ENCODE measurements at regions not wholly inside any gene's neighbourhood (a gene's known extent, or its start where the extent isn't known, plus 50 kb on each side); places are given as distances from the start of the nearest gene placed in this dataset.

DNA sequence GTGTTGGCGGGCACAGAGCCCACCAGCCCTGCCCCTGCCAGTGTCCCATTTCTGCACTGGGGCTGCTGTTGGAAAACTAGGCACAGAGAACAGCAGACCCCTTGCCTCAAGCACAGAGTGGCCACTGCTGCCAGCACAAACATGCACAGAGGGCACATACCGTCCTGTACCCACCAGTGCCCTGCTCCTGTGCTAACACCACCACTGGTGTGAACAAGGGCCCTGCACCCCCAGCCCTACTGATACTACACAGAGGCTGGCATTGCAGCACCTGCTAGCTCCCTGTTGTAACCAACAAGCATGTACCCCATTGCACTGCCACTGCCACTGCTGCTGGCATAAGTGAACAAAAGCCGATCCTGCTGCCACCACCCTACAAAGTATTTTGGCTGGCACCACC lies 348.0 kb upstream of the MPDZ start:
- no peak overlapping the region for H3K4me3 ChIP-seq (ENCODE audit: low read length)
- H4K20me1 ChIP-seq (ENCODE audit: control insufficient read depth, insufficient read depth, low read depth, low read length) = no peaks in the 10 kb centered on the region
- no peaks in the 10 kb centered on the region for H3K9me2 ChIP-seq (replicated peaks; ENCODE audit: control insufficient read depth, low read length)
- TF ChIP-seq EZH2phosphoT487 (IDR thresholded peaks at IDR 0.05; ENCODE audit: borderline replicate concordance, low read length) = no peak
- TF ChIP-seq, protein P1, sequence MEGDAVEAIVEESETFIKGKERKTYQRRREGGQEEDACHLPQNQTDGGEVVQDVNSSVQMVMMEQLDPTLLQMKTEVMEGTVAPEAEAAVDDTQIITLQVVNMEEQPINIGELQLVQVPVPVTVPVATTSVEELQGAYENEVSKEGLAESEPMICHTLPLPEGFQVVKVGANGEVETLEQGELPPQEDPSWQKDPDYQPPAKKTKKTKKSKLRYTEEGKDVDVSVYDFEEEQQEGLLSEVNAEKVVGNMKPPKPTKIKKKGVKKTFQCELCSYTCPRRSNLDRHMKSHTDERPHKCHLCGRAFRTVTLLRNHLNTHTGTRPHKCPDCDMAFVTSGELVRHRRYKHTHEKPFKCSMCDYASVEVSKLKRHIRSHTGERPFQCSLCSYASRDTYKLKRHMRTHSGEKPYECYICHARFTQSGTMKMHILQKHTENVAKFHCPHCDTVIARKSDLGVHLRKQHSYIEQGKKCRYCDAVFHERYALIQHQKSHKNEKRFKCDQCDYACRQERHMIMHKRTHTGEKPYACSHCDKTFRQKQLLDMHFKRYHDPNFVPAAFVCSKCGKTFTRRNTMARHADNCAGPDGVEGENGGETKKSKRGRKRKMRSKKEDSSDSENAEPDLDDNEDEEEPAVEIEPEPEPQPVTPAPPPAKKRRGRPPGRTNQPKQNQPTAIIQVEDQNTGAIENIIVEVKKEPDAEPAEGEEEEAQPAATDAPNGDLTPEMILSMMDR (IDR thresholded peaks at IDR 0.05; ENCODE audit: low read depth, low read length, poor library complexity, severe bottlenecking) = no peak
- H3F3A ChIP-seq (ENCODE audit: control insufficient read depth, insufficient read depth) = no peaks in the 10 kb centered on the region
- H3K4me2 ChIP-seq (ENCODE audit: low read length) = no peak overlapping the region
- H3K27me3 ChIP-seq (ENCODE audit: control insufficient read depth, low read length) = no peaks in the 10 kb centered on the region
- no peaks in the 10 kb centered on the region for H3K36me3 ChIP-seq (ENCODE audit: control insufficient read depth, low read length)
- H3K79me2 ChIP-seq (ENCODE audit: control insufficient read depth, low read length) = no peaks in the 10 kb centered on the region
- H3K9me3 ChIP-seq (ENCODE audit: control insufficient read depth, insufficient read depth, low read length) = no peaks in the 10 kb centered on the region
- no peak overlapping the region for H3K27ac ChIP-seq (ENCODE audit: low read depth, low read length)
- no peaks in the 10 kb centered on the region for H3K4me1 ChIP-seq (ENCODE audit: control insufficient read depth, low read length)

DNA sequence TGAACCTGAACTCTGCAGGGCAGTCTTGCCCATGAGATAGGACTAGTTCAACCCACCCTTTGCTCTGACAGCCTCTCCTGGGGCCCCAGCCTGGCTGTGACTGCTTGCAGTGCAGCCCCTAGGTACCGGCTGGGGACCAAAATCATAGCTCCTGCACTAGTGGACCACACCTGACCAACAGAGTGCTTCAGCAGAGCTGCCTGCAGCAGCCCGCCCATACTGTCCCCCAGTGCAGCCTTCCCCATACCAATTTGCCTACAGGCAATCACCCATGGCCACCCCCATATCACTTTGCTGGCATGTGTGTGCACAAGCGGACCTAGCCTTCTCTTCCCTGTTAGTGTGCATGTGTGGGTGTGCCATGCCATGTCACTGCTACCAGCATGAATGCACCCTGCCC lies 347.6 kb upstream of the MPDZ start:
- Histone ChIP-seq H3K4me1 (ENCODE audit: control insufficient read depth, low read length) (no peaks in the 10 kb centered on the region), H3F3A (ENCODE audit: control insufficient read depth, insufficient read depth) (no peaks in the 10 kb centered on the region), H3K9me2 (replicated peaks; ENCODE audit: control insufficient read depth, low read length) (no peaks in the 10 kb centered on the region), H3K27me3 (ENCODE audit: control insufficient read depth, low read length) (no peaks in the 10 kb centered on the region), H3K4me2 (ENCODE audit: low read length) (no peak overlapping the region), H3K4me3 (ENCODE audit: low read length) (no peak overlapping the region), H3K27ac (ENCODE audit: low read depth, low read length) (no peak overlapping the region), H3K36me3 (ENCODE audit: control insufficient read depth, low read length) (no peaks in the 10 kb centered on the region), H3K79me2 (ENCODE audit: control insufficient read depth, low read length) (no peaks in the 10 kb centered on the region), H3K9me3 (ENCODE audit: control insufficient read depth, insufficient read depth, low read length) (no peaks in the 10 kb centered on the region), H4K20me1 (ENCODE audit: control insufficient read depth, insufficient read depth, low read depth, low read length) (no peaks in the 10 kb centered on the region)
- TF ChIP-seq, protein P1 (IDR thresholded peaks at IDR 0.05; ENCODE audit: low read depth, low read length, poor library complexity, severe bottlenecking) = no peak
- TF ChIP-seq EZH2phosphoT487 (IDR thresholded peaks at IDR 0.05; ENCODE audit: borderline replicate concordance, low read length) = no peak

DNA sequence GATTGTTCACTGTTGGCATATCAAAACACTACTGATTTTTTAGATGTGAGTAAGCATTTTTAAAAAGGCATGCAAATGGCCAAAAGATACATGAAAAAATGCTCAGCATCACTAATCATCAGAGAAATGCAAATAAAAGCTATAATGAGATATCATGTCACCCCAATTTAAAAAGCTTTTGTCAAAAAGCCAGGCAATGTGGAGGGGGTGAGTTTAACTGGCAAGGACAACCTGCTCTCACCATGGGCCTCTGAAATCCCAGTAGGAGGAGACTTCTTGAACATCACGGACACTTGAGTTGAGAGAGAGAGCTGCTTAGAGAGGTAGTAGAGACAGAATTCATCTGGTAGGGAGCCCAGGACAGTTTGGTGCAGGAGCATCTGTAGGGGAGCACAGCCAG lies 347.1 kb upstream of the MPDZ start:
- Histone ChIP-seq H3K4me2 (ENCODE audit: low read length) (no peak overlapping the region), H3K79me2 (ENCODE audit: control insufficient read depth, low read length) (no peaks in the 10 kb centered on the region), H3K36me3 (ENCODE audit: control insufficient read depth, low read length) (no peaks in the 10 kb centered on the region), H3K4me3 (ENCODE audit: low read length) (no peak overlapping the region), H3K27ac (ENCODE audit: low read depth, low read length) (no peak overlapping the region), H3K27me3 (ENCODE audit: control insufficient read depth, low read length) (no peaks in the 10 kb centered on the region), H4K20me1 (ENCODE audit: control insufficient read depth, insufficient read depth, low read depth, low read length) (no peaks in the 10 kb centered on the region), H3K9me2 (replicated peaks; ENCODE audit: control insufficient read depth, low read length) (no peaks in the 10 kb centered on the region), H3F3A (ENCODE audit: control insufficient read depth, insufficient read depth) (no peaks in the 10 kb centered on the region), H3K4me1 (ENCODE audit: control insufficient read depth, low read length) (no peaks in the 10 kb centered on the region), H3K9me3 (ENCODE audit: control insufficient read depth, insufficient read depth, low read length) (no peaks in the 10 kb centered on the region)
- TF ChIP-seq EZH2phosphoT487 (IDR thresholded peaks at IDR 0.05; ENCODE audit: borderline replicate concordance, low read length) = no peak
- TF ChIP-seq, protein P1 (IDR thresholded peaks at IDR 0.05; ENCODE audit: low read depth, low read length, poor library complexity, severe bottlenecking) = no peak

Measured in DOHH2 (cell line).